AG08396 (cell line): ENCODE measurements at regions not wholly inside any gene's neighbourhood (a gene's known extent, or its start where the extent isn't known, plus 50 kb on each side); places are given as distances from the start of the nearest gene placed in this dataset.
"Not testable (repeated sequence)": the region's sequence is repeated elsewhere in the genome, so short reads cannot be mapped to it uniquely, and the experiment has no call there.

Source experiments
- DNase-seq: peaks from one replicate; pipeline ENCODE4 v3.0.0; 2012; ENCODE audit warnings: low spot score, mixed read lengths

DNA sequence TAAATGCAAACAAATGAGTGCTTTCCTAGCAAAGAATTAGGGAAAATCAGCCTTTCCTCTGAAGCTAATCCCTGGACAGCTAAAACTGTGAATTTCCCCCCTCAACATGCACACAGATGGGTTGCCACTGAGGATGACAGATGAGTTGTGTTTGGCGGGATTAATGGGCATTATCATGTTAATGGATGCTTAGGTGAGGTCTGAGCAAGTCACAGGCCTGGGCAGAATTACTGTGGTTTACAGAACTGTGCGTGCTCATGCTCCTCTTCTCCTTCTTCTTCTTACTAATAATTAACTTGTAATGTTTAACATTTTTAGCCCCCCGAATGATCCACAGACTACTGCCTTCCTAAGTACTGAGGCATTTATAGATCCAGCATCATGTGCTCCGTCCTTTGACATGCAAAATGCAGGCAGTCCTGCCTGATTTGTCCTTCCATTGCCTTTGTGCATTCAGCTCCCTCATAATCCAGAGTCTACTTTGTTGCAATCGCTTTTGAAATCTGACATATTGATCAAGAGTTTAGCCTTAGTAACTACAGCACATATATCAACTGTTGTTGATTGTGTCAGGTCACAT lies 753.4 kb upstream of the MMS22L start:
- no peak for DNase-seq

DNA sequence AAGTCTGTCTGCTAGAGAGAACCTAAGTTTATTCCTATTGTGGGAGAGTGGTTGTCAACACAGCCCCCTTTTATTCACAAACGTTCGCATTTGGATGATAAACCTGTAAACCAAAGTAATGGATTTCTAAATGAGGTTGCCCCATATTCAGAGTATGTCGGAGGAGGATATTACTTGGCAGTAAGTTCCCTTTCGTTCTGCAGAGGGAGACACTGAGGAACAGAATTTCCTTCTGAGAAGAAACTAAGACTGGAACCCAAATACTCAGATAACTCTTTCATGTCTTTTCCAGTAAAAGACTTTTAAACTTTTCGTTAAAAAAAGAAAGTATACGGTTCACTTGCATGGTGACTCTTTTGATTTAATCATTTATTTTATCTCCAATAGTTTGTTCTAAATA lies 754.6 kb upstream of the MMS22L start:
- DNase-seq = no peak

DNA sequence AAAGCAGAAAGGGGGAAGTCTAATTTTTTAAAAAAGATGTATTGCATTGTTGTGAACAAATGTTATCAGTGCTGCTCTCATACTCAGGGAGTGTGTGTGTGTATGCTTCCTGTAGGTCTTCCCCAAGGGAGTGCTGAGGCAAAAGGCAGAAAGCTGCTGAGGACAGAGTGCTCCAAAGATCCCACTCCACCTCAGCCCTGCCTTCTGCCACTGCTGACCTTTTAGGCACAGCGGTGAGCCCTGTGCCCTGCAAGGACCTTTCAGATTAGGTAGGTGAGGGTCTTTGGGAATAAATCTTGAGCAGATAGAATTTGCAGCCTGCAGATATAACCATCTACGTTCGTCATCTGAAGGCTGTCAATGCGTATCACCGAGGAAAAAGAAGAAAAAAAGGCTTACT lies 756.4 kb upstream of the MMS22L start:
- DNase-seq = no peak

DNA sequence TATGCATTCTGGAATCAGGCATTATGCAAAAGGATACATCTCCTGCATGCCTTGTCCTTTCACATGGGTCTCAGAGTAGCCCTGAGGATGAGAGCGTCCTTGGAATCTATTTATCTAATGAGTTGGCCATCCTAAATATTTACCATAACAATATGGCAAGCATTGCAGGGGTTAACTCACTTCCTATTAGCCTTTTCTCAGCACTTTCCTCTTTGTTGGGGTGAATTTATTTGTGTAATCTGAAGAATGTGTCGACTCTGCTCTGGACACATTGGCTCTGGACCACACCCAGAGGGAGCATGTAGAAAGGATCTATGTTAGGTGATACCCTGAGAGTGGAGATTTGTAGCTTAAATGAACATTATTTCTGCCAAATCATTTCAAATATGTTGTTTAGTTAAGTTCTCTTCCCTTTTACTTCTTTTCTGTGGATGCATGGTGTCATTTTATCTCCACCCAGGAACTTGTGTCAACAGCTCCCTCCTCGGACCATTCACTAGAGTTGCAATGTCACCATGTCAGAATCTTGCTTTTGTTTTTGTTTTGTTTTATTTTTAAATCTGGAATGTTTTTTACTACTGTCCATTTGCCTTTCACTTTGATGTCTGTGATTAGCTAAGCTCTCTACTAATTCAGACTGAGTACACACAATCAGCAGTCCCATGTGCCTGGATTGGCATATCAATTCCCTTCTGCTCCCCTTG lies 757.0 kb upstream of the MMS22L start:
- no peak for DNase-seq

DNA sequence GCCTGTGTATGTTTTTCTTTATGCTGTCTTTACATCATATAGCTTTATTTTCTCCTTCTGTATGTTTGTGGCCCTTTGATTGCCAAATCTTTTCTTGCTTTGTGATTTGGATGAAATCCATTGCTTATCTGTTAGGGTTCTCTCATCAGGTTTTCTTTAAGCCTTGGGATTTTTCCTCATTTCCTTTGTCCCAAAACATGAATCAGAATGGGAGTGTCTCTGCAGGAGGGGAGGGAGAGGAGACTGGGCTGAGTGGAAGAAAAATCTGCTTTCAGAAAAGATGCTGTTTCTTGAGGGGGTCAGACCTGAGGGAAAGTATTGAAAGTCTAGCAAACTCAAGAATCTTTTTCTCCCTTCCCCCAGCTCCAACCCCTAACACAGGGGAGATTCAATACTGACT lies 758.0 kb upstream of the MMS22L start:
- DNase-seq = no peak

DNA sequence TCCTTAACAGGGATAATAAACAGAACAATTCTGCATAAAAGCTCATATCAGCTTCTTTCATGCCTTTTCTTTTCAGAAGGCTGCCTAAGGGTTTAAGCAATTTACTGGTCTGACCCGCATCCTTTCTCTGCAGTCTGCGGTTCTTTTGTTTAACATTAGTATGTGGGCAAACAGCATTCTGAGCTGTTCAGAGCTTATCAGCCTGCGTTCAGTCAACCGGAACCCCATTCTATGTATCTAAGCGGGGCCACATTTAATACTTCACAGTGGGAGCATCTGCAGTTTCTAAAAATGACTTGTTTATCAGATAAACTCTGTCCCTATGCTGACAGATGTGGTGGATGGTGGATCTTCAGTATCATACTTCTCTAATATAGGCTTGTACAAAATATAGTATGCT lies 758.9 kb upstream of the MMS22L start:
- DNase-seq = no peak

DNA sequence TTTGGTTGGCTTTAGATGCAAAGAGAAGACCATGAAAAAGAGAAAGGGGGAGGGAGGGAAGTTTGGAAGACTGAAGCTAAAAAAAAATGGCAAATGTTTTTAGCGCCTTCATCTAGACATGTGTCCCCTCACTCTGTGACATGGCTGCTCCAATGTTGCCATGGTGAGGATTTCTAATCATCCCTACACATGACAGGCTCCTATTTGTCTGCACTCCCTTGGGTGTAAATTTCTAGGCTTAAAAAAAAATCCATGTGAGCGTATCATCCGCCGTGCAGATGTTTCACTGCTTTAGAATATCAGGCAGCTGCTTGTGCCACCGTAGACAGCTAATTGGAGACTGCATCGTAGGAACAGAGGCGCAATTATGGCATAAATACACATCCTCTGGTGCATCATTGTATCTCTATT lies 761.1 kb upstream of the MMS22L start:
- DNase-seq = no peak

DNA sequence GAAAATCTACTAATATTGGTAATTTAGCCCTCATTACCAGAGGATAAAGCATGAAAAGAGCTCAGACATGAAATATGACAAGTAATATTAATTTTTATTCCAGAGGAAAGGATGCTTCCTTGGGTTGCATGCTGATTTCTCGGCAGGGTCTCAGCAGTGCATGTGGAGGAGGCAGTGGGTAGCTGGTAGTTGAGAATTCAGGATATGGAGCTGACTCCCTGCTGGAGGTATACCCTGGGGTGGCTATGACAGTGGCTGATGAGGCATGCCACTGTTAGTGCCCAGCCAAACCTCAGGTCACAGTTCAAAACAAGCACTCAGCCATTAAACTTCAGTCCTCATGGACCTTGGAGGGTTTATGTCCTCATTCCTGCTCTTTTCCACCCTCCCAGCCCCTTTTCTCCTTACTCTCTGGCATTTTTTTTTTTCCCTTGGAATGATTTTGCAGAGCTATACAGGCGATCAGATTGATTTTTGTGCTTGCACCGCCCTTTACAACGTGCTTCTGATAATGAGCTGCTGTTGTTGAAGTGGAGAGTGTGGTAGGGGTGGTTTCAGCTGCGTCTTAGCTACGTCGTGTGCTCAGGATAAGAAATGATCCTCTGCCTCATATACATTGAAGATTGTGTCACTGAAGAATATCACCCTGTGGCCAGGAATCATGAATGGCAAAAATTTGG lies 761.9 kb upstream of the MMS22L start:
- DNase-seq = no peak

DNA sequence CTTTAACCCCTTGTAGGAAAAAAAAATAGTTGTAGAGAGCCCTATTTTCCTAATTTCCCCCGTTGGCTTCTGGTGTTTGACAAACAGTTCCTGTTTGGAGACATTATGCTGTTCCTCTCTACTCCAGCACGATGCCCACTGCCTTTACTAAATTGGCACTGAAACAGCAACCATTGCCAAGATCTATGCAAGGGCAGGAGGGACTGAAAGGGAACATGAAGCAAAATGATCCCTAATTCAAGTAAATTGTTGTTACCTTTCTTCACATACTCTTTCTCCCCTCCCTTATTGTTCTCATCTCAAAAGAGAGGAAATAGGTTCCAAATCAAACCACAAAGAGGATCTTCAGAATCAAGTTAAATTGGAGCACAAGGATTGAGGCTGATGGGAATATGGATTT lies 764.1 kb upstream of the MMS22L start:
- no peak for DNase-seq

DNA sequence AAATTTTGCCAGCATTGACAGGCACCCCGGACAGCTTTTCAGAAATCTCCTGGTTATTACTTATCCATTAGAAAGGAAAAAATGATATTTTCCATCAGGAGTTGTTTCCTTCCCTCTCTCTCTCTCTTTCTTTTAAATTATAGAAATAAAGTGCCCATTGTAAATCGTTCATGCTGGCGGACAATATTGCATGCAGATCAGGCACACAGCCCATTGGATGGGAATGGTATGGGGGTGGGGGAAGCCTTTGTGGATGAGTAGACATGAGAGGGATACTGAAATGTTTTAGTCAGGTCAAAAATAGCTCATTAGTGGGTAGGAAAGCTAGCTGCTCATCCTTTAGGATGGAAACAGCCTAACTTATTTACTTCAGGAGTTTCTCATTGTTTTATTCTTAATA lies 764.9 kb upstream of the MMS22L start:
- no peak for DNase-seq

DNA sequence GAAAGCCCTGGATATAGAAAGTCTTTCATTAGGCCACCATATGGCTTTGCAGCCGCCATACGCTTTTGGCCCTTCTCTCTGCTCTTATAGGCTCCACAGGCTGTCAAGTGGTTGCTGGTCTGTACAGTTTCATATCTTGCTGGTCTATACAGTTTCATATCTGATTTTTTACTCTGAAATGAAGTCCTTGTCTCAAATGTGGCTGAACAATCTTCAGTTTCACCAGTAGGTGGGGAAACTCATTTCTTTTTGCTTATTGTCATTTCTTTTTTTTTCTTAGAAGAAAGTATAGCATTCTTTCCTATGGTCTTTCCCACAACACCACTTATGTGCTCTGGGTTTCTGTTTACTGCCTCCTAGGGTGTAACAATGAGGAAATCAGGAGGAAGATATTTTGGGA lies 771.4 kb upstream of the MMS22L start:
- DNase-seq = no peak

DNA sequence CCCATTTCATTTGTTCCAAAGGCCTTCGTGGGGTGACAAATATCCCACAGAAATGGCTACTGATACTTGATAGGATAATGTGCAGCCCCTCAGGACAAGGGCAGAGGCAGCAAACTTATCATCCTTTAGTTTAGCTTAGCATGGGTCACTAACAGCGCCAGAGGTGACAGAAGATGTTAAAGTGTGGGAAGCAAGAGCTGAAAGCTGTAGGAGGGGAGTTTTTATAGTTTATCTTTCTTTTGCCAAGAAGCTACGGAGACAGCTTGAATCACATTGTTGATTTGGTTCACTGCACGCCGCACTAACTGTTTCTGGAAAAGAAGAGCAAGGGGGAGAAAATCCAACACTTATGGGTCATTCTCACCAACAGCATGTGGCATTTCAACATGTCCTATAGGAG lies 773.9 kb upstream of the MMS22L start:
- DNase-seq = no peak

DNA sequence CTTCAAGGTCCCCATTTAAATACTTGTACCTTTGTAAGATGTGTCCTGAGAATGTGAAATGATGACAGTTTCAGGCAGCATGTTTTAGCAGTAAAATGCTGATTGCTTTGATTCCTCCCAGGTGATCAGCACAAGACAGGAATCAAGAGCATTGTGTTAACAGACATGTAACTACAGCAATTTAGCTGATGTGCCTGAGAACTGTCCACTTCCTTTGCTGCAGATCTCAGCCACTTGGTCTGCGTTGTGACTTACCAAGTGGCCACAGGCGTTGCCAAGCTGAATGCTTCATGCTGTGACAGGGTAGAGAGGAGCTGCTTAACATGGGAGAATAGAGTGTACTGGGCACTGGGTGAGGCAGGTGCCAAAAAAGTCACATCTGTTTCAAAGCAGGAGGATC lies 767.0 kb upstream of the POU3F2 start:
- DNase-seq = no peak

DNA sequence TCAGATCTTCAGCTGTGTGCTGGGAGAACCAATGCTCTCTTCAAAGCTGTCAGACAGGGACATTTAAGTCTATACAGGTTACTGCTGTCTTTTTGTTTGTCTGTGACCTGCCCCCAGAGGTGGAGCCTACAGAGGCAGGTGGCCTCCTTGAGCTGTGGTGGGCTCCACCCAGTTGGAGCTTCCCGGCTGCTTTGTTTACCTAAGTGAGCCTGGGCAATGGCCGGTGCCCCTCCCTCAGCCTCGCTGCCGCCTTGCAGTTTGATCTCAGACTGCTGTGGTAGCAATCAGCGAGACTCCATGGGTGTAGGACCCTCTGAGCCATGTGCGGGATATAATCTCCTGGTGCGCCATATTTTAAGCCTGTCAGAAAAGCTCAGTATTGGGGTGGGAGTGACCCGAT lies 745.8 kb upstream of the POU3F2 start:
- DNase-seq = not testable (repeated sequence)

DNA sequence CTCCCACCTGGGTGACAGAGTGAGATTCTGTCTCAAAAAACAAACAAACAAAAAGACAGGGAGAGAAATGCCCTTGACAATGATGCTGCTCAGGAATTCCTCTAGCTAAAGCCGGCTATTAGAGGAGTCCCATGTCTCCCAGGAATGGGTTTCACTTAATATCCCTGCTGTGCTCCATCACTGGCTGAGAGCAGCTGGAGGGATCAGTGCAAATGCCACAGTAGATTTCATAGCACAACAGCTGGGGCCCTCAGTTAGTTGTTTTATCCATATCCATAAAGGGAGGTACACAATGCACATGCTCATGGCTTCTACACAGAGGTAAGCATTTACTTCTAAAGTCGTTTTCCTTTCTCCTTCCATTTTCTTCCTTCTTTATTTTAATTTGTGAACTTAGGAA lies 742.0 kb upstream of the POU3F2 start:
- no peak for DNase-seq

DNA sequence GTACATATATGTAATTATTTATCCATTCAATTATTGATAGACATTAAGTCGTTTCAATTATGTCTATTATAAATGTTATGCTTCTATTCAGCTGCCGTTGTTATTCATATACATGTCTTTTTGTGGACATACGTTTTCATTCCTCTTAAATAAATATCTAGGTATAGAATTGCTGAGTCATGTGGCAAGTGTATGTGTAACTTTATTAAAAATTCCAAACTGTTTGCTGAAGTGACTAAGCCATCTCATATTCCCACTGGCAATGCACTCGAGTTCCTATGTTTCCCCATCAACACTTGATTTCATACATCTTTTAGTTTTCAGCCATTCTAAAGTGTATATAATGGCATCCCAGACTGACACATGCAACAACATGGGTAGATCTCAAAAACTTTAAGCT lies 739.7 kb upstream of the POU3F2 start:
- DNase-seq = no peak

DNA sequence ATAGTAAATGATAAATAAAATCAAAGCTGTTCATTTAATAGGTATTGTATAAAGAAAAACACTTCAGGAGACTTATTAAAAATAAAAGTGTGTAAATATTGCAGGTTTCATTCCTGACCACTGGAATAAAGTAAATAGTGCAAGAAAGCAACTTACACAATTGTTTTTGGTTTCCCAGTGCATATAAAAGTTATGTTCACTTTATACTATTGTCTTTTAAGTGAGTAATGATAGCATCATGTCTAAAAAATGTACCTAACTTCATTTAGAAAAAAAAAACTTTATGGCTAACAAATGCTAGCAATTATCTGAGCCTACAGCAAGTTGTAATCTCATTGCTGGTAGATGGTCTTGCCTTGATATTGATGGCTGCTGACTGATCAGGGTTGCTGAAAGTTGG lies 726.6 kb upstream of the POU3F2 start:
- no peak for DNase-seq

DNA sequence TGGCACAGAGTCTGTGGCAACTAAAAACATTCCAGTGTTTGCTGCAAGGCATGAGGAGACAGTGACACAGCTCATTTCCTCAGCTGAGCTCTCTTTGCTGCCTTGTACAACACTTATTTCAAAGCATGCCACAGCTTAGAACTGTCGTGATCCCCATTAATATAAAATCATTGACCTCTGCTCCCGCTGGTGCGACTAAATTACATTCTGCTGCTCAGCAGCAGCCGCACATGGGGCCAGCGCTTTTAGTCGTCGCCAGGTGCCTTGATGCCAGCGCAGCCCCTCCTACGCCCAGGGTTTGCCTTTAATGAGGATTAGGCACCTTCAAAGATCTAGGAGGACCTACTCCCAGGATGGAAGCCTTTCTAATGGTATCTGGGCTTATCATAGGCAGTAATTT lies 717.9 kb upstream of the POU3F2 start:
- DNase-seq = no peak

DNA sequence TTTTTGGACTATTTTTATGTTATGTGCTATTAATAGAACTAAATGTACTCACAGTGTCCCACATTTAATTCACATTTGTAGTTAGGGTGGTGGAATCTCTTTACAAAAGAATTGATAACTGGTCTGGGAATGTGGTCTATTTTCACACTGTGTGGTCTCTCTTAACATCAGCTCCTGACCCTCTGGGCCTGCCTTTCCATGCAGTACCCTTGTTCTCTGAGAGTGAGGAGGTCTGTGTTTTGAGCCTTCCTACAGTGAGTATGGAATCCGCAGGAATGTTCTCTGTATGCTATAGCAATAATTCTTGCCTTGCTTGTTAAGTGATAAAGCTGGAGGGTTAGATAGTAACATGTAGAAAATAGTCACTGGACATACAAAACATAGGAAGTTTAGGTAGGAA lies 717.3 kb upstream of the POU3F2 start:
- no peak for DNase-seq

DNA sequence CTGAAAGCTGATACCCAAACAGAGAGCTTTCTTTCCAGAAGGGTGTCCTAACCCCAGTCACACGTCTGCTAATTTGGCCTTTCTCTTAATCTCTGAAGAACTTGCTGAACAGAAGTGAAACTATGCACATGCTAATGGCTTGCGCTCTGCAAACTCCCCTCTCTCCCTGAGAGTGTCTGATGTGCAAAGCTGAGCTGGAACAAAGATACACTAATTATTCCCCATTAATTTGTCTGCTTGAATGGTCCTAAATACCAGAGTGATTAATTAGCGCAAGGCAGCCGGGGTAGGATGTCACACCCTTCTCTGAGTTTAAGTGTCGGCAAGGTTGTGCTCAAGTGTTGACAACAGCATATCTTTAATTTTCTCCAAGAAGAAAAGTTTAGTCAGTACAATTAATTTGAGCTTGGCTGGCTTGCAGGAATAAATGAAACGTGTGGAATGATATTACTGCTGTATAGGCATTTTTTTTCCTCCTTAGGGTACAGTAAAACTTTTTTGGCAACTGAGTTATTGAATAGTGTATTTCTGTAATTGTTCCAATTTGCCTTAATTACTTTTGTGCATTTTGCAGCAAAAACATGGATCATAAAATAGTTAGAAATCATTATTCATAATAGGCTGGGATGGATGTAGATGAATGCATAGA lies 715.9 kb upstream of the POU3F2 start:
- DNase-seq = no peak

DNA sequence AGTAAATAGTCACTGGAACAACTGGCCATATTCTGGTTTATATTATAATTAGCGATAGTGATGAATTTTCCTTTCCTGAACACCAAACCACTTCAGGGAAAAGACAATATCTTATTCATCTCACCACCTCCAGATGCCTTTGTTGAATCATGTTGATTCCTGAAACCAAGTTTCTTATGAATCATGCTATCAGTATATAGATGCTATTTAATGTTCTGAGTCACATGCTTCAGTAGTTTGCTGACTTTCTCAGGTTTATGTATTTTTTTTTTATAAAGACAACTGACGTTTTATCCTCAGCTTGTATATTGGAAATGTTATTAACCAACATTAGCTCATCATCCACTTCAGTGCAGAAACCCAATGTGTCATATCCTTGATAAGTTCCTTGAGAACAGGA lies 710.2 kb upstream of the POU3F2 start:
- DNase-seq = no peak

DNA sequence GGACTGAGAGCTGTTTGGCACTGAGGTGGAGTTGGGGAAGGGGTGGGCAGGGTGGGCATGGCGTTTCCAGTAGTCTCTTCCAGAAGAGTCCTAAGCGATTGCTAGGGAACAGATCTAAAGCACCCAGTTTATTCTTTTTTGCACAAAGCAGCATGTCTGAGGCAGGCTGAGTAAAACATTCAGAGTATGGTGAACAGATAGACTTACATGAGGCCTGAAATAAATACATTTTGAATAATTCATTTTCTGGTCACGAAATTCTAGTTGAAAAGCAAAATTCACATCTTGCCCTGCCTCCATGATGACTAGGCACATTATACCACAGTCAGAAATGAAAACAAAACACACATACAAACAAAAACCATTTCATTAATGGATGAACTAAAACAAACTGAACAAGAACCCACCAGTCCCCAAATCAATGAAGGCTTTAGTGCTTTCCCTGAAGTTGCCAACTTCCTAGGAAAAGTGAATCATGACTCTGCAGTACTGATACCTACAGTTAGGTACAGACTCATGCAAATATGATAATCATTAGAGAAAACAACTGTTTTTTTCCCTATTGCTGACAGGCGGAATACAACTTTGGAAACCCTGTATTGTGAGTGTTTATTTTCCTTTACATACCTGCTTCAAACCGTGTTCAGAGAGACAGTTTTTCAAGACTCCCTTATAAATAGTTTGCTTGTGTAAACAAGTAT lies 702.9 kb upstream of the POU3F2 start:
- no peak for DNase-seq

DNA sequence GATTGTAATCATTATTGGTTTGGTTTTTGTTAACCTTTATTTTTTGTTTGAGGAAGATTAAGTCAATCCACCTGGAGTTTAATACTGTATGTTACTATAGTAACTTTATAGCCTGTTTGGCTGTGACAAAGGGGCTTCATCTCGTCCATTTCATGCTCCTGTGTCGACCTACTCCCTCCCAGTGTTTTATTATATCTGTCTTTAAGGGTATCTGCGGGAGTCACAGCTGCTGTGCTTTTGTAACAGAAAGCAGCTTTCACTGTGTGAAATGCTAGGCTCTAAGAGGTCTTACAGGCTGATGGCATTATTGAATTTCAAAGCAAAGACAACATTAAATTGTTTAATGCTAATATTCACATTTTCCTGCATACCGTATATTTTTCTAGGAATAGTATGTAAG lies 698.0 kb upstream of the POU3F2 start:
- DNase-seq = no peak
